NCI-H524 treated with DMSO at 0.1 percent for 48 hours (cell line): ENCODE measurements at regions not wholly inside any gene's neighbourhood (a gene's known extent, or its start where the extent isn't known, plus 50 kb on each side); places are given as distances from the start of the nearest gene placed in this dataset.
"Not testable (repeated sequence)": the region's sequence is repeated elsewhere in the genome, so short reads cannot be mapped to it uniquely, and the experiment has no call there.

Experiments
- DNase-seq: peaks from one replicate; lab custom pipeline; 2025; lab: John Stamatoyannopoulos, UW

DNA sequence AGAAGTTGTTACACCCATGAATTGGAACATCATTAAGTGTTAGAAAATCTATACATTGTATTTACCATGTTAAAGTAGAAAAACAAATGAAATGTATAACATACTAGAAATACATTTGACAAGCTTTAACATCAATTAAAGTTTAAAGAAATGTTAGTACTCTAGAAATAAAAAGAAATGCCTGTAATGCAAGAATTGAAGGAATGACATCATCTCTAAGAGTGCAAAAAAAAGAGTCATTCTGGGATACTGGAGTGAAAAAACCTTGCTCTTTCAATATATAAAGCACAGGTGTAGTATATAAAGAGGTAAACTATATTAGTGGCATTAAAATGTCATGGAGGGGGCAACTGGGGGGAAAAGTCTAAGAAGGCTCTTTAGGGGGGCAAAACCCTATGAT, 210.8 kb upstream of the PLD5 start:
- DNase-seq: no peak

DNA sequence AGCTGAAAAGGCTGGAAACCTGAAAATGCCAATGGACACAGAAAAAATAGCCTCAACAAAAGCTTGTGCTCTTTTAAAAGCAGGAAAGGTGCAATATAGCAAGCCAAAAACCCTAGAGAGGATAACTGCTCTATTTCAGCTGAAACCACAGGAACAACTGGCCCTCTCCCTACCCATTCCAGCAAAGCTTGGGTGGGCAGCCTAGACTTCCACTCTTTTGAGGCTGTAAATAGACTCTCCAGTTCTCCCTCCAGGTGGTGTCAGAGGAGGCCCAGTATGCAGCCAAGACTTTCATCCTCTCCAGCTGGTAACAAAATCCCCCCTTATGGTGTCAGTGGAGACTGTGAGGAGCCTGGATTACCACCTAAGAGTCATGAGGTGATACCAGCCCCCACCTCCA, 206.9 kb upstream of the PLD5 start:
- DNase-seq: peak; percentile 10

DNA sequence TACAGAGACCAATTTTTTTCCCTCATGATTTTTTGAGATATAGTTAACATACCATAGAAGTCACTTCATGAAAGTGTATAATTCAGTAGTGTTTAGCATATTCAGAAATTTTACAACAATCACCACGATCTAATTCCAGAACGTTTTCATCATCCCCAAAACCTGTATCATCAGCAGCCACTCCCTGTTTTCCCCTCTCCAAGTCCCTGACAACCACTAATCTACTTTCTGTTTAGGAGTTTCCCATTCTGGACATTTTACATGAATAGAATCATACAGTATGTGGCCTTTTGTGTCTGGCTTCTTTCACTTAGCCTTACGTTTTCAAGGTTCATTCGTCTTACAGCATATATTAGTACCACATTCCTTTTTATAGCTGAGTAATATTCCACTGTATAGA, 204.2 kb upstream of the PLD5 start:
- no peak for DNase-seq

DNA sequence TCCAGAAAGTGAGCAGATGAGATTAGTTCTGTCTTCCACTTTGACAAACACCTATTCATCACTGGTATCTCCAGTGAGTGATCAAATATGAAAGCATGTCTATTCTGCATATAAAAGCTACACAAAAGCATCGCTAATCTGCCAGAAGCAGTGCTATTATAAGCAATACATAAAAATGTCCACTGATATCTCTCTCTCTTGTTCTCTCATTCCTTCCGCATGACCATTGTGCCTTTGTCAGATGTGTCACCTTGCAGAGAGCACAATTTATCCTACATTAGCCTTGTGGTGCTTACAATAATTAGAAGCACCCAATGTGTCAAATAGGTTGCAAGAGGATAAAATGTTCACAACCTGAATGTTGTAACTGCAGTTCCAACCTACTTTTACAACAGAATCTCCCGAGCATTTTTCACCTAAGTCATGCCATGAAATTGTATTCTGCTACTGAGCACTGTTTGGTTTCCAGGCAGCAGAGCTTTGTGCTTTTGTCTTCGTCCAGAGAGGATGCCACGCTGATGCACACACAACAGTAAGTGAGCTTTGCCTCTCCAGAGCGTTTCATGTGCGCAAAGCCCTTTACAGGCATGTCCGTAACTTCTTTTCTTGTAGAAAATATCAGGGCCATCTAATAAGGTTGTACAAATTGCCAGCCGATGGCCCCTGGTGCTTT, 198.7 kb upstream of the PLD5 start:
- DNase-seq: no peak

DNA sequence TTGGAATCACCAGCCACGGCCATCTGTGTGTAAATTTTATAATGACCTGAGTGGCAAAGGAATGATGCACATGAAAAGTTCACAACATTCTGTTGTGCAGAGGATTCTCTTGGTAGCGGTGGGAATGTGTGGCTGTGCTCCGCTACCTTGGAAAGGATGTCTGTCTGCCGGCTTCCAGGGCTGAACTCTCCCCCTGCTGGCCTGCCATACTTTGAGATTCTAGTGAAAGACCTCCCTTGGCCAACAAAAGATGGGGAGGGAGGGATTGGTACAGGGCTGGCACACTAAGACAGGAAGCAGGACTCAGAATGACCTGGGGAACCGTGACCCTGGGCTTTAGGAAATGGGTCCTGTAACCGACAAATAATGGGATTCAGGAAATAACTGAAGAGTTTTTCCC, 194.5 kb upstream of the PLD5 start:
- no peak for DNase-seq

DNA sequence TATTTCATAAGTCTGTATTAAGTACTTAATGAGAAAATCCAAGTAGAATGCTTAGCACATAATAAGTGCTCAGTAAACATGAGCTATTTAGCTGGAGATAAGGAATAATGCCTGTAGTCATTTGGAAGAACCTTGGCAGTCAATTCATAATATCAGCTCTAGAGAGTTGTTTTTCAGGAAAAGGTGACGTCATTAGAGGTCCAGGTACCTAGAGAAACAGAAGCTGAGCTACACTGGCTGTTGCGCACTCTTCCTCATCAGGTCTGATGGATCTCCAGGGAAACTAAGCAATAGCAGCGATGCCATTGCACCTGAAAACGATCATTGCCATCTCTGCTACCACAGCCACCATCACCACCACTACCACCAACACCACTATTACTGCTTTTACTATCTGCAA, 187.8 kb upstream of the PLD5 start:
- no peak for DNase-seq

DNA sequence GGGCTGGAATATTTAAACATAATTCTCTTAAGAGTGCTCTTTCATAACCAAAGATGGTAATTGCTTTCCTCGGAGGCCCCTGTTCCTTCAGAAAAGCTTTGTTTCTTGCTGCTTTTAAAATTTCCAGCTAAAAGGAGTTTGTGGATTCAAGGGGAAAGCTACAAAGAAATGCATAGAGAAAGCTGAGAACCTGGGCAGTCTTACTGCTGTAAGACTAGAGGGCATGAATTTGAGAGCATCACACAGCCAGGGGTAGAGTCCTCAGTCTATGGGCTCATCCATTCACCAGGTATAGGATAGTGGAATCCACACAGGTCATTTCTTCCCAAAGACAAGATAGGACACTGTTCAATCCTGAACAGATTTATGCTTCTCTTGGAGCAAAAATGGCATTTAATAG, 186.3 kb upstream of the PLD5 start:
- no peak for DNase-seq

DNA sequence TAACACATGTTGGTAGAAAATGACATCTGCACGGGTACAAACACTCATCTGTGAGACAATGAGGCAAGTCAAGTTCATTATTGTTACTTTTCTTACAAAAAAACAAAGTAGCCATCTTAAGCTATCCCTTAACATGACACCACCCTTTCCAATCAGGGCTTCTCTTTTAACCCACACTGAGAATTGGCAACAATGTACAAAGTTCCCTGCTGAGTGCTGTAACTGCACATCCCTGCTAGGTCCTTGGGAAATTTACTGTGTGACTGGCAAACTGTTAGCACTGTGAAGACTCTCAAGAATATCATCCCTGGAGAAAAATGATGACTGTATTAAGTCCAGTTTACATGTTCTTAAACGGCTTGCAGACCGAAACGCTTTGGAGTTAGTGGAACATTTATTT, 185.8 kb upstream of the PLD5 start:
- no peak for DNase-seq

DNA sequence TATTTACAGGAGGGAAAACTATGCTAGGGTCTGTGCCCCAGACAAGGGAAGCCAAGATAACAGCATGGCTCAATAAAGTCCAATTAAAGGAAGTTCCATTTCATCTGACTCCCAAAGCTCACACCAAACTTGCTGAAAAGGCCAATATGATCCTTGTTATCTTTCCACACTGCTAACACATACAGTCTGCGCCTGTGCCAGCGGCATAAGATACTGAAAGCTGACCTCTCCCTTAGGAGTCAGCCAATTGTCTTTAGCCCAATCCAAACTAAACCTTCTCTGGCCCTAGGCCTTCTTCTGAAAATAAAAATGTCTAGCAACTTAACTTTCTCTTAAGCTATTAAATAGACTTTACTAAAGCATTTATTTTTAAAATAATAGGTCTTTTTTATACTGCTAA, 179.0 kb upstream of the PLD5 start:
- no peak for DNase-seq

DNA sequence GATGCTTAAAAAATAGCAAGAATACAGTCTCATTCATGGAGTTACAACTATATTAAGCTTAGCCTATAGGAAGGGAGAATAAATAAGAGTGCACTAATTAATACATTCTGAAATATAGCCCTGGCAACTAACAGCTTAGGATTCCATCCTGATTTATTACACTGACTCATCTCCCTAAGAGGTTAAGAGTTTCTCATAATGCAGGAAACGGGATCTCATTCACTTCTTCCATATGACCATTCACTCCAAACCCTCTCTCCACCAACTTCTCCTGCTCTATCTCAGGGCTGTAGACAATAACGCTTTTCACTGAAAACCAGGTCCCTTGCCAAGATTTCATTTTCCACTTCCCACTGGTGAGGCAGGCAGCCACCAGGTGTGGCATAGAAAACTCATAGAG, 168.5 kb upstream of the PLD5 start:
- DNase-seq: no peak

DNA sequence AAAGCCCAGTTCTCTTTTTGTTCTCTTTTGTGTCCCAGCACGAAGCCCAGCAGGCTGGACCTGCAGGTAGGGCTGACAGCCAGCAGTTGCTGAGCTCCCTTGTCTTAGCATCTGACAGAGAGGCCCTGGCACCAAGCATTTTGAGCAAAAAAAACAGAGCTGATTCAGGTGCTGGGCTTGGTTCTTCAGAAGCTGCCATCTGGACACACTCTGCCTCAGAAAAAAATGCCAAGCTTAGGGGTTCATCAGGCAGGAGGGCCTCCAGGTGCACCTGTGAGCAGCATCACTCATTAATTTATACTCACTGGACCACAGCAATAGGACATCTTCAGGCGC, 167.1 kb upstream of the PLD5 start:
- DNase-seq: no peak

DNA sequence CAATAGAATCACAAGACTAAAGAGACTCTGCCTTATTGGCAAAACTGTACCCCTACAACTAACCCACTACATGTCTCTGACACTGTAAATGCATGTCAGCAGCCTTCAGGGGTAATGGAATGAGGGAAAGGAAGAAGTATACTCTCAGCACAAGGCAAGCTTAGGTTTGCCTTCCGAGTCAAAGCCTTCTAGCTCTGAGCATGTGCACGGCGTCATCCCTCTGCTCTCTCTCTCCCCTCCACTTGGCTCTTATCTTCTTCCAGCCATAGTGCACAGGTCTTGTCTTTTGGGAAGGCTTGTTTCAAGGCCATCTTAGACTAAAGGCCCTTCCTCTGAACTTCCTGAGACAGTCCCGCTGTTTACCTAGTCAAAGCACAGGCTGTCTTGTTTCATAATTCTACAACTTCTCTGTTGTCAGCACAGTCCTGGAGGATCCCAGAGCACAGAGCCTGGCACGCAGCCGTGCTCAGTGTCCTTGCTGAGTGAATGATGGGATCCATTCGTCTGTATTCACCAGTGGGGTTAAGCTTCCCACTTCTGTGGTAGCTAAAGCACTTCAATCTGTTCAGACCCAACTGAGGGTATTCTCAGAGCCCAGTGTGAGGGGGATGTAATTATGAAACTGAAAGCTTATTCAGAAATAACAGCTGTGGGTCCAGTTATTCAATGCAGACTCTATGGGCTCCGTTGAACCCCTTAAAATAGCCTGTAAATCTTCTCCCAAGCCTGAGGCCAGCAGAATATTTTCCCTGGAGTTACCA, 166.5 kb upstream of the PLD5 start:
- no peak for DNase-seq

DNA sequence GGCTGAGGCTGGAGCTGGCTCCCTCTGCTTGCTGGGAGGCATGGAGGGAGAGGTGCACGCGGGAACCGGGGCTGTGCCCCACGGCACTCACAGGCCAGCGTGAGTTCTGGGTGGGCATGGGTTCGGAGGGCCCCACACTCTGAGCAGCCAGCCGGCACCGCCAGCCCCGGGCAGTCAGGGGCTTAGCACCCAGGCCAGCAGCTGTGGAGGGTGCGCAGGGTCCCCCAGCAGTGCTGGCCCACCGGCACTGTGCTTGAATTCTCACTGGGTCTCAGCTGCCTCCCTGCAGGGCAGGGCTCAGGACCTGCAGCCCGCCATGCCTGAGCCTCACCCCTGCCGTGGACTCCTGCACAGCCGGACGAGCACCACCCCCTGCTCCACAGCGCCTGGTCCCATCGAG, 164.9 kb upstream of the PLD5 start:
- no peak for DNase-seq

DNA sequence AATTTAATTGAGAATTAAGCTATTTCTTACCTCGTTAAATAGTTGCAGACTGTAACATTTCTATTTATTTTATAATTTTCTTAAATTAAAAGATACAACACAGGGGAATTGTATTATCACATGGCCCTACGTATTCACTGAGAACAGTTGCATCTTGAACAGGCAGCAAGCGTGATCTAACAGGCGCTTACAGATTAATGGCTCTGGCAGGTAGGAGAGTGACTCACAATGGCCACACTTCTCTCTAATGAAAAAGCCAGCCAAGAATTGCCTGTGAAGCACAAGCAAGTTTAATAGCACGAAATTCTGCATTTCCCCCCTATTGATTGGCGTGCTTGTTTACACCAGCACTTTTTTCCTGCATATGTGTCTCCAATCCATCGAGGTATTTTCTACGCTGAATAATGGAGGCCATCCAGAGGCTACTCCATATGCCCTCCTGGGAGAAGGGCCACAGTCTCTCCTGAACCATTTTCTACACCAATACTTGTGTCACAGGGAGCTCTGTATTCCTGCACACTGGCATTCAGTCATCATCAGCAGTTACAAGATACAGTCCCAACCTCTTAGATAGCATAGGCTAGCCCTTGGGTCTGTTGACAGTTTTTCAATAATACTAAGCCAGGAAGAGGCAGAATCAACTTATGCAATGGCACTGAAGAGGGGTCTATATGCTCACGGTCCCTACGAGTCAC, 150.6 kb upstream of the PLD5 start:
- no peak for DNase-seq

DNA sequence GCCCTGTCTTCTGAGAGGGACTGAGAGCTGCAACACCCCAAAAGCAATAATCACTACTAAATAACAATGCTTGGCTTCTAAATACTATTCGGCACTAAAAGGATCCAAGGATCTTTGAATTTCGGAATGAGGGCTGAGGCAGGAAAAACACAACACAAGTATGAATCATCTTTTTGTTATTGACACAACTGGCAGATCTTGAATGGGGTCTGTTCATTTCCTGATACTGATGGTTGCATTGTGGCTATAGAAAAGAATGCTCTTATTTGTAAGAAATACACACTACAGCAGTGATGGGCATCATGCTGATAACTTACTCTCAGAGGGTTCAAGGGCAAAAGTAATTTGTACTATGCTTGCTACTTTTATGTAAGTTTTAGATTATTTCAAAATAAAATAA, 149.2 kb upstream of the PLD5 start:
- DNase-seq: no peak

DNA sequence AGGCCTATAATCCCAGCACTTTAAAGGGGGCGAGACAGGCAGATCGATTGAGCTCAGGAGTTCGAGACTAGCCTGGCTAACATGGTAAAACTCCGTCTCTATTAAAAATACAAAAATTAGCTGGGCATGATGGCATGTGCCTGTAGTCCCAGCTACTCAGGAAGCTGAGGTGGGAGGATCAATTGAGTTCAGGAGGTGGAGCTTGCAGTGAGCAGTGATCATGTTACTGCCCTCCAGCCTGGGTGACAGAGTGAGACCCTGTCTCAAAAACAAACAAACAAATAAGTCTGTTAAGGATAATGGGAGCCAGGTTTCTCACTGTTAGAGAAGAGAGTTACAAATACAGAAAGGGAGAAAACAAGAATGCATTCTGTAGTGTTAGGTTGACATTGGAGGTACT, 148.7 kb upstream of the PLD5 start:
- not testable (repeated sequence) for DNase-seq

DNA sequence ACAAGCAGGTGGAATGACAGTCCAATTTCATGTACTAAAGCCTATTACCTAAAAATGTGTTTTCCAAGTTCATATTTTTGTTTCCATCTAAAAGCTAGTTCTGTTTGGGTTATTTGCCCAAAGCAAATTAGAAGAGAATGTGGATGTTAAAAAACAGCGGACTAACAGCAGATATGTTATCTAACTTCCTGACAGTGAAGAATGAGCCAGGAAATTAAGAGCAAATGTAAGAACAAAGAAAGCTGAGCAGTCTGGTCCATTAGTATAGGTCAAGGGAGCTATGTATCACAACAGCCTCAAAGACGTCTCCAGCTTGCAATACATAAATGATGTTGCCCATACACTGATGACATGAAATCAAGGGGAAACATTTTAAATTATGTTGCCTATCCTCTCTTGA, 145.5 kb upstream of the PLD5 start:
- DNase-seq: no peak

DNA sequence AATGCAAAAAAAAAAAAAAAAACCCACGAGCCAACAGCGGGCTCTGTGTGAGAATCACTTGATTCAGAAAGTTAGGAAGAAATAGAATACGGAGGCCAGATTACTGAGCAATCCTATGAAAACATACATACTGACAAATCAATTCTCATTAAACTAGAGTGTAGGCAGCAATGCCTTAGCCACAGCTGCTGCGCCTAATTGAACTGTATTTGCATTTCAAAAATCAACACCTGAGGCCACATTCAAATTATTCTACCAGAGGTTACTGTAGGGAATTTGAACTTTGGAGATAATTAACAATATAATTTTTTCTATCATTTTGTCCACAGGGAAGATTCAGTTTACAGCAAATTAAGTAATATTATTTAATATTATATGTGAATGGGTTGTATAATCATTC, 138.4 kb upstream of the PLD5 start:
- DNase-seq: no peak

DNA sequence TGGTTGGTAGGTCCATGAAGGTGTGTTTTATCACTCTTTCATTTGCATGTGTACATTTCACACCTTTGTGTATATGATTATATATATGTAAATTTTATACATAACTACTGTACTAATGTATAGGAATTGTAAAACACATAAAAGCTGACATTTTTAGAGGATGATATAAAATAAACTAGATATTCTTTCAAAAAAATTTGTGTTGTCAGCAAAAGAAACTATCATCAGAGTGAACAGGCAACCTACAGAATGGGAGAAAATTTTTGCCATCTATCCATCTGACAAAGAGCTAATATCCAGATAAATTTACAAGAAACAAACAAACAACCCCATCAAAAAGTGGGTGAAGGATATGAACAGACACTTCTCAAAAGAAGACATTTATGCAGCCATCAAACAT, 129.3 kb upstream of the PLD5 start:
- DNase-seq: not testable (repeated sequence)

DNA sequence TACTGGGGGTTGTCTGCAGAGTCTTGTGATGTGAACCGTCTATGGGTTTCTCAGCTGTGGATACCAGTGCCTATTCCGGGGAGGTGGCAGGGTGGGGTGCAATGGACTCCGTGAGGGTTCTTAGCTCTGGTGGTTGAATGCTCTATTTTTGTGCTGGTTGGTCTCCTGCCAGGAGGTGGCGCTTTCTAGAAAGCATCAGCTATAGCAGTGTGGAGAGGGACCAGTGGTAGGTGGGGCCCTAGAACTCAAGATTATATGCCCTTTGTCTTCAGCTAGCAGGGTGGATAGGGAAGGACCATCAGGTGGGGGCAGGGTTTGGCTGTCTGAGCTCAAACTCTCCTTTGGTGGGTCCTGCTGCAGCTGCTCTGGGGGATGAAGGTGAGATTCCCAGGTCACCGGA, 127.3 kb upstream of the PLD5 start:
- no peak for DNase-seq

DNA sequence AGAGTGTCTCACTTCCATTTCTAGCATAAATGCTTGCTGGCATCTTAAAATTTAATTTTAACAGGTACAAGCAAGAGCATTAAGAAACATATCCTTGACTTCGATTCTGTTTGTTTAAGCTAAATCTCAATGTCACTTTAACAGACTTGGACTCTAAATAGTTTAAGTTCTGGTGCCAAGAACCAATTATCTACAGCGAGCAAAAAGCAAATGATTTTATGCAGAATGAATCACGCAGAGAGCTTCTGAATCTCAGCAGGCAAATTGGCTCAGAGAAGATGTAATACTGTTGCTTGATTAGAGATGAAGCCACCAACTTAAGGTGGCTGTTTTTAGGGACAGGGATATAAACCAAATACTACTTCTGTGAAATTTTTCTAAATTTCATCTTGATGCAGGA, 117.0 kb upstream of the PLD5 start:
- DNase-seq: no peak

DNA sequence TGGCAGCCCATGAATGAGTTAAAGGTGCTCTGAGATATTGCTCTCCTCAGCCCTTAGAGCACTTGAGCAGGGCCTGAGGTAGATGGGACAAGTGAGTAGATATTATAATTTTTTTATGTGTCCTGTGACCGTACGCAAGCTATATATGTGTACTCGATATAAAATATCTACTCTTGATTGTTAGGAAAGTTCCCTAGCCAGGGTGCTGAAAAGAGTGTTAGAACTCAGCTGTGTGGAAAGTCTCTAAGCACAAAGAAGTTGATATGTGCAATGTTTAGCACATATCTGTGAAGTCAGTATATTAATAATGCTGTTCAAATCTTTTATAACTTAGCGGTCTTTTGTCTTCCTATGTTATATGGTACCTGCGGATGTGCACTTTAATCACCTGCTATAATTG, 114.6 kb upstream of the PLD5 start:
- DNase-seq: no peak

DNA sequence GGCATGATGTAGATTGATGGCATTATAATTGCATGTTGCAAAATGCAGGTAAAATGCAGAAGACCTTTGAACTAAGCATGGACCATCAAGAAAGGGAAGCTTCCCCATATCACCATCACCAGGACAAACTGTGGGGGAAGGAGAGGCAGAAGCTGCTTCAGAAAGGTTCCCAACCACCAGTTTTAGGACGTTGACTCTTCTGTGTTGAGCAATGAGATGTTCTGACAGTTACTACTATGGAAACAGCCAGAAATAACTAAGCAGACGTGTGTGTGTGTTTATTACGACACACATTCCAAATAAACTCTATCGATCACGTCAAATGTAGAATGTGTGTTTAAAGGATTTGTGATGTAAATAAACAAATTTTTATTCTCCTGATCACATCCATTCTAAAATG, 110.2 kb upstream of the PLD5 start:
- DNase-seq: no peak

DNA sequence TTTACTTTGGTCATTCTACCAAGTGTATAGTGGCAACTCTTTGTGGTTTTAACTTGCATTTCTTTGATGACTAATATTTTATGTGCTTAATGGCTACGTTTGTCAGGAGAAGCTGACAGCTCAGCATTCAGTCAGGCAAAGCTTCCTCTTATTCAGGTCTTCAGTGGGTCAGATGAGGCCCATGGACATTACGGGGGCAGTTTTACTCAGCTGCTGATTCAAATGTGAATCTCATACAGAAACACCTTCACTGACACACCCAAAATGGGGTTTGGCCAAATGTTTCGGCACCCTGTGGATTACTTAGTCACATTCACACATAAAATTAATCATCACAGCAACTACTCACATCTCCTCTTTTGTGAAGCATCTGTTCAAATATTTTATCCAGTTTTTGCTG, 104.9 kb upstream of the PLD5 start:
- no peak for DNase-seq
